H9 (cell line): ENCODE measurements at regions not wholly inside any gene's neighbourhood (a gene's known extent, or its start where the extent isn't known, plus 50 kb on each side); places are given as distances from the start of the nearest gene placed in this dataset.

Source experiments
- DNase-seq: peaks from one replicate; pipeline ENCODE4 v3.0.0-alpha.2; 2017
- H2AFZ ChIP-seq: one replicate; pipeline ENCODE4 v1.6.1; 2013; ENCODE audit warnings: mild to moderate bottlenecking, low read length, control low read depth, moderate library complexity
- H2AK5ac ChIP-seq: 2 replicates; pipeline ENCODE4 v1.6.1; 2013; ENCODE audit warnings: low read length, control low read depth, mixed read lengths; ENCODE audit not compliant: insufficient read length
- H2BK120ac ChIP-seq: one replicate; pipeline ENCODE4 v1.6.1; 2013; ENCODE audit warnings: low read depth, mild to moderate bottlenecking, low read length, control low read depth, inconsistent platforms; ENCODE audit not compliant: poor library complexity, severe bottlenecking
- H2BK12ac ChIP-seq: 2 replicates; pipeline ENCODE4 v1.6.1; 2013; ENCODE audit warnings: low read length, control low read depth, mixed read lengths, low read depth; ENCODE audit not compliant: insufficient read length
- H2BK15ac ChIP-seq: 2 replicates; pipeline ENCODE4 v1.6.1; 2013; ENCODE audit warnings: low read depth, low read length, control low read depth
- H2BK20ac ChIP-seq: one replicate; pipeline ENCODE4 v1.6.1; 2013; ENCODE audit warnings: low read depth, mild to moderate bottlenecking, low read length, control low read depth, inconsistent platforms; ENCODE audit not compliant: poor library complexity, severe bottlenecking
- H2BK5ac ChIP-seq: 2 replicates; pipeline ENCODE4 v1.6.1; 2013; ENCODE audit warnings: low read length, control low read depth, mixed read lengths; ENCODE audit not compliant: insufficient read length
- H3K14ac ChIP-seq: 2 replicates; pipeline ENCODE4 v1.6.1; 2013; ENCODE audit warnings: low read length, control low read depth; ENCODE audit not compliant: insufficient read depth
- H3K18ac ChIP-seq: 2 replicates; pipeline ENCODE4 v1.6.1; 2013; ENCODE audit warnings: low read depth, mild to moderate bottlenecking, mixed read lengths, low read length, control low read depth; ENCODE audit not compliant: insufficient read length
- H3K23ac ChIP-seq: 2 replicates; pipeline ENCODE4 v1.6.1; 2013; ENCODE audit warnings: low read length, control low read depth, mixed read lengths, low read depth; ENCODE audit not compliant: insufficient read length
- H3K23me2 ChIP-seq: 2 replicates; pipeline ENCODE4 v1.6.1; 2013; ENCODE audit warnings: low read depth, mild to moderate bottlenecking, mixed read lengths, low read length, control low read depth; ENCODE audit not compliant: insufficient read length, poor library complexity, severe bottlenecking
- H3K27ac ChIP-seq: 2 replicates; pipeline ENCODE4 v1.5.1; 2013; ENCODE audit warnings: low read length, control low read depth, mixed read lengths, low read depth; ENCODE audit not compliant: insufficient read length
- H3K27me3 ChIP-seq: 2 replicates; pipeline ENCODE4 v1.6.1; 2013; ENCODE audit warnings: low read length, control low read depth, inconsistent platforms; ENCODE audit not compliant: insufficient read depth
- H3K4ac ChIP-seq: 2 replicates; pipeline ENCODE4 v1.6.1; 2013; ENCODE audit warnings: low read depth, mild to moderate bottlenecking, control low read depth, inconsistent platforms, low read length, moderate library complexity
- H3K4me1 ChIP-seq: 2 replicates; pipeline ENCODE4 v1.6.1; 2013; ENCODE audit warnings: low read length, control low read depth, inconsistent platforms; ENCODE audit not compliant: insufficient read depth
- H3K4me2 ChIP-seq: 2 replicates; pipeline ENCODE4 v1.6.1; 2013; ENCODE audit warnings: low read length, control low read depth, mixed read lengths; ENCODE audit not compliant: insufficient read length, insufficient read depth
- H3K56ac ChIP-seq: 2 replicates; pipeline ENCODE4 v1.6.1; 2013; ENCODE audit warnings: low read depth, mild to moderate bottlenecking, mixed read lengths, low read length, control low read depth; ENCODE audit not compliant: insufficient read length
- H3K79me1 ChIP-seq: 2 replicates; pipeline ENCODE4 v1.6.1; 2013; ENCODE audit warnings: low read depth, mild to moderate bottlenecking, moderate library complexity, low read length, control low read depth, inconsistent platforms; ENCODE audit not compliant: insufficient read depth, poor library complexity, severe bottlenecking
- H3K79me2 ChIP-seq: 2 replicates; pipeline ENCODE4 v1.6.1; 2013; ENCODE audit warnings: low read length, control low read depth, inconsistent platforms; ENCODE audit not compliant: insufficient read depth
- H3K9ac ChIP-seq: 2 replicates; pipeline ENCODE4 v1.6.1; 2013; ENCODE audit warnings: low read length, control low read depth, mixed read lengths; ENCODE audit not compliant: insufficient read length; ENCODE audit errors: extremely low read depth
- H3K9me3 ChIP-seq: one replicate; pipeline ENCODE4 v1.6.1; 2013; ENCODE audit warnings: low read depth, low read length, inconsistent platforms; ENCODE audit not compliant: control insufficient read depth
- H3T11ph ChIP-seq: one replicate; pipeline ENCODE4 v1.6.1; 2013; ENCODE audit warnings: mild to moderate bottlenecking, low read length, control low read depth, inconsistent platforms
- H4K20me1 ChIP-seq: one replicate; pipeline ENCODE4 v1.6.1; 2013; ENCODE audit not compliant: control insufficient read depth, insufficient read length, insufficient read depth
- H4K5ac ChIP-seq: 2 replicates; pipeline ENCODE4 v1.6.1; 2013; ENCODE audit warnings: low read depth, mild to moderate bottlenecking, mixed read lengths, low read length, control low read depth; ENCODE audit not compliant: insufficient read length
- H4K8ac ChIP-seq: replicated peaks from 2 replicates; pipeline ENCODE4 v1.6.1; 2013; ENCODE audit warnings: low read length, control low read depth, mixed read lengths, low read depth; ENCODE audit not compliant: insufficient read length
- H4K91ac ChIP-seq: 2 replicates; pipeline ENCODE4 v1.6.1; 2013; ENCODE audit warnings: low read depth, mild to moderate bottlenecking, moderate library complexity, mixed read lengths, low read length, control low read depth; ENCODE audit not compliant: insufficient read length
- H3K27ac Mint-ChIP-seq, 3 experiments: 2 replicates in 2 of 3; 3 replicates in 1 of 3; pipeline ENCODE4 v1.8.0; 2020 to 2021; ENCODE audit warnings: mixed read lengths in 3 of 3, mild to moderate bottlenecking in 1 of 3, moderate library complexity in 1 of 3
- H3K27me3 Mint-ChIP-seq: 2 replicates; pipeline ENCODE4 v1.8.0; 2021; ENCODE audit warnings: low read depth, mild to moderate bottlenecking, moderate library complexity, mixed read lengths
- H3K36me3 Mint-ChIP-seq, 3 experiments: 2 replicates in 2 of 3; 3 replicates in 1 of 3; pipeline ENCODE4 v1.8.0; 2020 to 2021; ENCODE audit warnings: low read depth in 3 of 3, mixed read lengths in 3 of 3; ENCODE audit not compliant: insufficient read depth in 1 of 3
- H3K4me1 Mint-ChIP-seq, 2 experiments: 2 replicates each; pipeline ENCODE4 v1.8.0; 2020; ENCODE audit warnings: mixed read lengths in 2 of 2
- H3K4me3 Mint-ChIP-seq, 2 experiments: 2 replicates in 1 of 2; 3 replicates in 1 of 2; pipeline ENCODE4 v1.8.0; 2020 to 2021; ENCODE audit warnings: mild to moderate bottlenecking in 2 of 2, mixed read lengths in 2 of 2, moderate library complexity in 1 of 2
- H3K9me3 Mint-ChIP-seq, 2 experiments: 2 replicates in 1 of 2; 3 replicates in 1 of 2; pipeline ENCODE4 v1.8.0; 2020; ENCODE audit warnings: mild to moderate bottlenecking in 2 of 2, mixed read lengths in 2 of 2, moderate library complexity in 1 of 2
- CTCF ChIP-seq: fragments of 200-600 bp; sonication (generic); conservative IDR thresholded peaks from 3 replicates; pipeline ENCODE4 v1.8.0; 2021; ENCODE audit warnings: antibody characterized with exemption, mild to moderate bottlenecking
- WGBS: extraction: QIAGEN DNeasy Blood & Tissue Kit; methylation state at CpG from one replicate; pipeline ENCODE4 v1.1.7; 2013; ENCODE audit warnings: missing lambda C conversion rate, low lambda C conversion rate, mixed read lengths; ENCODE audit not compliant: insufficient read length; ENCODE audit errors: extremely low coverage; 5-methylcytosine and 5-hydroxymethylcytosine counted together

- H4K8ac ChIP-seq = no peak overlapping the region
- no peaks in the 10 kb centered on the region for H3K79me1 ChIP-seq
- H3K27ac ChIP-seq = no peak overlapping the region
- H4K20me1 ChIP-seq = no peaks in the 10 kb centered on the region
- no peak for TF ChIP-seq CTCF
- no peak overlapping the region for H2BK120ac ChIP-seq
- no CpG with 5 or more reads among the region's 4 CpGs for WGBS
- Mint-ChIP-seq H3K9me3 (no peaks in the 10 kb centered on the region), H3K36me3 (no peaks in the 10 kb centered on the region; a peak in 1 of 7 replicates), H3K27me3 (no peaks in the 10 kb centered on the region; the same call in 1 of the 2 replicates), H3K4me1 (no peaks in the 10 kb centered on the region), H3K27ac (no peak overlapping the region), H3K4me3 (no peak overlapping the region)
- no peak overlapping the region for H2BK5ac ChIP-seq
- no peak overlapping the region for H2BK15ac ChIP-seq
- H3K9ac ChIP-seq = no peak overlapping the region
- H2AK5ac ChIP-seq = no peak overlapping the region
- H2BK12ac ChIP-seq = no peak overlapping the region
- H2AFZ ChIP-seq = no peak overlapping the region
- H3K27me3 ChIP-seq = no peaks in the 10 kb centered on the region
- H2BK20ac ChIP-seq = no peak overlapping the region
- no peak overlapping the region for H4K5ac ChIP-seq
- H3K14ac ChIP-seq = no peak overlapping the region
- H3K79me2 ChIP-seq = no peaks in the 10 kb centered on the region
- H3K4me2 ChIP-seq = no peak overlapping the region
- no peaks in the 10 kb centered on the region for H3K4me1 ChIP-seq
- H3K23ac ChIP-seq = no peak overlapping the region
- H3K23me2 ChIP-seq = no peaks in the 10 kb centered on the region
- H3K4ac ChIP-seq = no peak overlapping the region
- H3K18ac ChIP-seq = no peak overlapping the region
- no peak overlapping the region for H3K56ac ChIP-seq
- no peak overlapping the region for H3T11ph ChIP-seq
- H3K9me3 ChIP-seq = no peaks in the 10 kb centered on the region
- DNase-seq = no peak
- no peak overlapping the region for H4K91ac ChIP-seq
These were observed 74.3 kb upstream of the FAM216B start for GRCh38 chr13:42707048-42707447.
